Cardiac septum (tissue), 1 donor: ENCODE measurements at regions not wholly inside any gene's neighbourhood (a gene's known extent, or its start where the extent isn't known, plus 50 kb on each side); places are given as distances from the start of the nearest gene placed in this dataset.
"Not testable (repeated sequence)": the region's sequence is repeated elsewhere in the genome, so short reads cannot be mapped to it uniquely, and the experiment has no call there.

Experiments
- DNase-seq: peaks from one replicate; pipeline ENCODE4 v3.0.0-alpha.2; 2020; ENCODE audit warnings: low spot score
- intact Hi-C: fragments of 100-400 bp; cut with DNase I; formaldehyde crosslinking; loops from one replicate; pipeline ENCODE4 v1.14.0; 2022
- donor health status: DM: no; HTN: no; CAD: no.

DNA sequence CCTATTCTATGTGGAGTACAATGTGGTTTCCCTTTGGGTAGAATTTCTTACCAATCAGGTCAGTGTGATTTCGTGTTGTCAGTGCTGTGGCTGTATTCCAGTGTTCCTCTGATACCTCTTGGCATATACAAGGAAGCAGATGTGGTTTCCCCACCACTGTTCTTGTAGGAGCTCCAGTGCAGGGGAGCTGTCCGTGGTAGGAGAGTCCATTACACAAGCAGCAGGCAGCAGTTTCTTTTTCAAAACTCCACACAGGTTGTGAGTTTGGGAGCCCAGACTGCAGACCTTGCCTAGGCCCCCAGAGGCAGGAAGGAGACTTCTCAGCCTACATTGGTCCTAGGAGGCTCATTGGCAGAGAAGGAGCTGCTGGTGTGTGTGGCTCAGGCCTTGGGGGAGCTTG is 452.8 kb downstream of the AACS start:
- no peak for DNase-seq
- intact Hi-C loops = no loop called here

DNA sequence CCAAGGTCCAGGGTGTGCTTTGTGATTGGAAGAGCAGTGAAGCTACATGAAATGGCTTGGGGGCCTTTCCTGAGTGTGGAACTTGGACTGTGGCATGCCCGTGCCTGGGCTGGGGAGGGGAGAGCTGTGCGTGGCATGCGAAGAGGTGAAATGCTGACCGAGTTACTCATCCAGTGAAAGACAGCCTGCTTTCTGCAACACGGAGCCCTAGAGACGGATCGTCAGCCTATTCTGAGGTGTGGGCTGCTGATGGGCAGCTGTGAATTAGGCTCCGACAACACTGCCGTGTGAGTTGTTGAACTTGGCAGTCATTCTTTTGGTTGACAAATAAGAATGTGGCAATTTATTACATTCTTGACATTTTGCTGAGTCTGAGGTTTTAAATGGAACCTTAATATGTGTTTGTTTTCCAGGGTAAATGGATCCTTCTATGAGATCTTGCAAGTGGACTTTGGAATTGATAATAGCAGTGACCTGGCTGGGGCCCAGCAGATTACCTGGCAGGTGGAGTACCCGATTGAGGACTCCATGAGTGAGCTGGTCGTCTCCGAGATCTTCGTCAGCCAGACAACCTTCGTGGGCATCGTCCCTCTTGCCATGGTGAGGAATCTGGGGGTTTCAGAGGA is 453.9 kb downstream of the AACS start:
- intact Hi-C loops = no loop called here
- DNase-seq = no peak

DNA sequence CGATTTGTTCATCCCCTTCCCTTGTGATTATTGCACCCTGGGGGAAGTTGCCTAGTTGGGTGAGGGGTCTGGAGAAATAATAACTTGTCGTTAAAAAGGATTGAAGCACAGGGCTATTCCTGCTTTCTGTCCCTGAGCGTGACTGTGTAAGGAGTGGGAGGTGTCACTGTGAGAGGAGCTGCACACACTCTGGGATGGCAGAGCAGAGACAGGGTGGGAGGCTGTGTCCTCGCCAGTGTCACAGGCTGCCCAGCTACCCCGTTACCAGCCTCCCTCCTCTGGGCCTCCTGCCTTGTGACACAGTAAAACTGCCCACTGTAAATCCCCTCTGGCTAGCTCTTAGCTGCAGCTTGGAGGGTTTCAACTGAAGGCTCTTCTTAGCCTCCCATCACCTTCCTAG is 460.6 kb downstream of the AACS start:
- no peak for DNase-seq
- intact Hi-C loops = no loop called here

DNA sequence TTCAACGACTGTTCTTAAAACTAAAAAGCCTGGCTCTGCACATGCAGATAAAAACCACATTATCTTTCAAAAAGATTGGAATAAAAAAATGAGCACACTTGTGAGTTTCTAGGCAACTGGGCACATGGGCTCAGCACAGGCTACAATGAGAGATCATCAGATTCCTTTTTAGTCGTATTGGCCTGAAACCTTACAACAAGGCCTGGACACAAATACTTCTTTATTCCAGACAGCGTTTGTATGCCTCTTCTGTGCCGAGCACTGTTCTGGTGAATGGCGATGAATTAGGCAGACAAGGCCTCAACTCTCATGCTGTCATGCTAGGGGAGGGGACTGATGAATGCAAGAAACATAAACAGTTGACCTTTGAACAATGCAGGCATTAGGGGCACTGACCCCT is 463.0 kb downstream of the AACS start:
- intact Hi-C loops = no loop called here
- DNase-seq = no peak

DNA sequence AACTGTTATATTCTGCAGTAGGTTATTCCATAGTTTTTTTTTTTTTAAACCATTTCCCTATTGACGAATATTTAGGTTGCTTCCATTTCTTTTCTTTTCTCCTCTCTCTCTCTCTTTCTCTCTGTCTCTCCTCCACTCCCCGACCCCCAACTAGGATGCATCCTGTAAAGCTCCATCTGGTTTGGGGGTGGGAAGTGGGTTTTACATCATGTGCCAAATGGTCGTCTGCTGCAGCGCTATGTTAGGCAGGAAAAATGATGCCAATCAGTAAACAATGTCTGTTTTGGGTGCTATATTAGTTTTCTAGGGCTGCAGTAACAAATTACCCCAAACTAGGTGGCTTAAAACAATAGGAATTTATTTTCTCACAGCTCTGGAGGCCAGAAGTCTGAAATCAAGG is 465.0 kb downstream of the AACS start:
- DNase-seq = no peak
- intact Hi-C loops = loop anchor here (5.0 to 10.0 kb wide), 2 partner anchors 345 to 1217 kb away; partner anchors contain the start of gene TMEM132B

DNA sequence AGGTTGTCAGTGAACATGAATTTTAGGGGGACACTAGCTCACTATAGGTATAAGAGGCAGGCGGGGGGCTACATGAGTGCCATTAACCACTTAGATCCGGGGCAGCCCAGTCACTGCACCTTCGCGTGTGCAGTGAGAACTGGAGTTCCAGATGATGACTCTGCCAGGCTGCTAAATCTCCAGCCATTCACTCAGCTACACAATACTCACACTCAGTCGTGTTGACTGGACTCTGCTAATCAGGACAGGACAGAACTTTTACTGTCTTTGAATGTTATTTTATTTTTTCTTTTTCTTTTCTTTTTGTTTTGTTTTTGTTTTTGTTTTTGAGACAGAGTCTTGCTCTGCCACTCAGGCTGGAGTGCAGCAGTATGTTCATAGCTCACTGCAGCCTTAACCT is 465.6 kb downstream of the AACS start:
- DNase-seq = no peak
- intact Hi-C loops = loop anchor here (5.0 to 10.0 kb wide), 2 partner anchors 346 to 1216 kb away; partner anchors contain the start of gene TMEM132B

DNA sequence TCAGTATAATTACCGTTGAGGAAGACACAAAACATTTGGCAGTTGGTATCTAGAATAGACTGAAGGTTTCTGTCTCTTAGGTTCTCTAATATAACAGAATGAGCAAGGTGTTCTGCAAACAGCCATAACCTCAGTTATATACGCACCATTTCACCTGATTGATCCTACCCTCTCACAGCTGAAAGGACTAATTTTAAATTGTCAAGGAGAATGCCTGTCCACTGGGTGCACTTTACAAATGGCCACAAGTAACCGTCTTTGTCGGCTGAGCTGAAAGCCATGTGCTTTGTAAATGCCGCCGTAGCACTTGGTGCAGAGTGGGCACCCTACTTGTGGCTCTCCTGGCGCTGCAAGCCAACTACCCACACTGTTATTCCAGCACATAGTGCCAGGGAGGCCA is 466.3 kb downstream of the AACS start:
- intact Hi-C loops = loop anchor here (5.0 to 10.0 kb wide), 2 partner anchors 347 to 1216 kb away; partner anchors contain the start of gene TMEM132B

DNA sequence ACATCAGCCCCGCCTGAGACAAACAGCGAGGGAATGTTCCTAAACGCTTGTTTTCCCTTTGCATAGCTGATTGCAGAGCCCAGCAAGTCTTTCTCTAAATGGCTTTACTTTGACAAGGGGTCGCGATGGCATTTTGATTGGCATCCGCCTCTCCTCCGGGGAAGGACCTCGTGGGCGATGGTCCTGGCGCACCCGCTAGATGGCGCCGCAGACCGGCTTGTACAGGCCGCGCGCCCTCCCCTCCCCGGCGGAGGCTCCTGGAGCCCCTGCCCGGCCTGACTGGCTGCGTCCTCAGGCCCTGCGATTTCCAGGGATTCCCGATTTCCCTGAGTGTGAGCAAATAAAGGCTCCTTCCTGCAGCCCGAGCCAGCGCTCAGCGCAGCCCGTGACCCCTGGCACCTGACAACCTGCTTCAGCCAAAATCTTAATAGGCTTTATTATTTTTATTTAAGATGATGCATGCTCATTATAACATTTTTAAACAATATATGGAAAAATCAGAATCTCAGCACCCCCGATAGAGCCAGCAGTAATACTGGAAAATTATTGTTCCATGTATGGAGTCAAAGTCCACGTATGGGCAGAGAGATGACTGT is 468.3 kb downstream of the AACS start:
- intact Hi-C loops = loop anchor here (5.0 to 10.0 kb wide), 2 partner anchors 349 to 1214 kb away; partner anchors contain the start of gene TMEM132B

More for the DNA sequence above, 466.3 kb downstream of the AACS start:
- DNase-seq = no peak

DNA sequence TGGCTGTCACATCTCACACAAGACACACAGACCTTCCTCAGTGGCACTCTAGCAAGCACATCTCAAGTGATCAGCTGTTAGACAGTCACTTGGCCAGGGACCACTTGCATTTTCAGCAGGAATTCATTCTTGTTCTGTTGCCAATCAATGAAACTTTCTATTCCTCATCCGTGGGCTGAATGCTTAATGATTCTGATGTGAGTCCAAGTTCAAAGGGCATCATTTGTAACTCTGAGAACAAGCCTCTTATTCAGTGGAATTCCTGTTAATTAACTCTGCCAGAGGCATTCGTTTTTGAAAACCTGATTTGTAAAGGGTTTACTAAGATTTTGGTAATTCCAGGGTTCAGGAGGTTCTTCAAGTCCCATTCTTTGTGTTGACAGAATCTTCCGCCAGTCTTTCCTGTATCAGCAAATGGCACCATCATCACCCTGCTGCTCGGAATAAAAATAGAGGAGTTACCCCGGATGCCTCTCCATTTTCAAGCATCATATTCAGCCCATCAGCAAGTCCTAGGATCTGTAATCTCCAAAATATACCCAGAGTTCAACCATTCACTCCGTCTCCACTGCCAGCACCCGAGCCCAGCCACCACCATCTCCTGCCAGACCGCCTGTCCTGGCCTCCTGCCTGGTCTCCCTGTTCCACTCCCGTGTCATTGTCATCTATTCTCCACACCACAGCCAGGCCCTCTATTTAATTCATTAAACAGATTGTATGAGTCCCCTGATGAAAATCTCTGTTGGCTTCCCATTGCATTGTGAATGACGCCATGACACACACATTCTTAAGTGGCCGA is 473.4 kb downstream of the AACS start:
- no peak for DNase-seq
- intact Hi-C loops = loop anchor here (10.0 kb wide), 1 partner anchor 354 kb away; the partner anchor contains the start of gene TMEM132B

More for the DNA sequence above, 468.3 kb downstream of the AACS start:
- no peak for DNase-seq

DNA sequence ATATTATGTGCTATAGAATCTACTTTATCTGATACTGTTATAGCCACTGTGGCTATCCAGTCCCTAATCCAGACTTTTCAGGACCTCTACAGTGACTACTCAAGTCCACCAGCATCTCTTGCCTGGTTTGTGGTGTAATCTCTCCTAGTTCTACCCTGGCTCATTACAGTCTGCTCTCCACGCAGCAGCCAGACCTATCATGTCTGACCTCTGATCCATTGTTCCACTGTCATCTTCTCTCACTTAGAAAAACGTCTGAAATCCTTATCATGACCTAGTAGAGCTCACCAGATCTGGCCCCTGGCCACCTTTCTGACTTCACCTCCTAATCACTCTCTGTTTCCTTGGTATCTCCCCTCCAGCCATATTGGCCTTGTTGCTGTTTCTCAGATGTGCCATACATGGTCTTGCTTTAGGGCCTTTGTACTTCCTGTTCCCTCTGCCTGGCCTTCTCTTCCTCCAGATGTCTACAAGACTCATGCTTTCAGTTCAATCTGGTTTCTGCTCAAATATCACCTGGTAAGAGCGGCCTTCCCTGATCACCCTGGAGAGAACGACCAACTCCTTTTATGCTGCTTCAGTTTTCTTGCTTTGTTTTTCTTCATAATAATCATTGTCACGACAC is 475.5 kb downstream of the AACS start:
- intact Hi-C loops = no loop called here
- DNase-seq = no peak

DNA sequence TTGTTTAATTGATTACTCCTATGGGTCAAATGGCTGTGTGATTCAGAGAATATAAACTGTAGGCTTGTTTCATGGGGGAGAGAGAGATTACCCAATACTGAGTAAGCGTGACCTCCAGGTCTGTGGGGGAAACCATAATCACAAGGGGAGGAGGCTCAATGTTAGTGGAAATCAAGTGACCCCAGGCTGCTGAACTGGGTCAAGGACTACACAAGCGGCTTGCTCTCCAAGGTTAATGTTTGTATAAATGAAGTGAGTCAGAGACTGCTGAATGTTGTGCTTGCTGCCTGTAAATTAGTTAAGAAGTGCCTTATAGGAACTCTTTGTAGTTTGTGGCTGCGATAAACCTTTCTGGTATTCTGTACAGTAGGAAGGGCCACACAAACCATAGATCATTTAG is 479.7 kb downstream of the AACS start:
- intact Hi-C loops = no loop called here
- DNase-seq = no peak

DNA sequence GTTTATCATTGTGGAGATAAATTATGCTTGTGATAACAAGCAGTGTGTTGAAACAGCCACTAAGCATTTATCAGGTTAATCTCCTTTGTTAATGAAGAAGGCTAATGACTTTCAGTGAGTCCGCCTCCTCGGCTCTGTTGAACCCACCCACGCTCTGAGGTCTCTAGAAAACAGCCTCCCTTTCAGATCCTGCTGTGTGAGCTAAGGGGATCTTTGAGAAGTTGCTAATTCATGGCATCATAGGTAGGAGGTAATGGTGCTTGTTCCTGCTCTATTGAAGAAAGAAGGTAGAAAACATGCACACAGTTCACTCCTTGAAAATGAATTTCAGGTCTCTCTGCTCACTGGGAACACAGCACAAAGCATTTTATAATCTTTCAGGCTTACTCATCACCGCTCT is 483.9 kb downstream of the AACS start:
- intact Hi-C loops = no loop called here
- no peak for DNase-seq

DNA sequence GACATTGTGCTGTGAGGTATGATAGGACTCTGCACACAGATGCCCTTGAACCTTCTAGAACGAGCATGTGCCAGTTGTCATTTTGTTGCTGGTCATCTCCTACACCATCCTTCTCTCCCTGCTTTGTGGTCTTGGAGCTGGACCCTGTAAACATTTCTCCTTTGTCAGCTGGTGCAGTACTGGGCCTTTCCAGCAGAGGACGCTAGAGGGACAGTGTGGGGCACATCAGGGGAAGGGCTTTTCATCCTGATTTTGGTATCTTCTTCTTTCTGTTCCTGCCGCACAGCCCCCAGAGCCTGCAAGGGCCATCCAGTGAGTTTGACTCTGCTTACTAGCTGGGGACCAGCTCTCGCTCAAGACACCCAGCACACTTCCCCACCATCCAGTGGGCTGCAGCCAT is 484.6 kb downstream of the AACS start:
- intact Hi-C loops = no loop called here
- no peak for DNase-seq

DNA sequence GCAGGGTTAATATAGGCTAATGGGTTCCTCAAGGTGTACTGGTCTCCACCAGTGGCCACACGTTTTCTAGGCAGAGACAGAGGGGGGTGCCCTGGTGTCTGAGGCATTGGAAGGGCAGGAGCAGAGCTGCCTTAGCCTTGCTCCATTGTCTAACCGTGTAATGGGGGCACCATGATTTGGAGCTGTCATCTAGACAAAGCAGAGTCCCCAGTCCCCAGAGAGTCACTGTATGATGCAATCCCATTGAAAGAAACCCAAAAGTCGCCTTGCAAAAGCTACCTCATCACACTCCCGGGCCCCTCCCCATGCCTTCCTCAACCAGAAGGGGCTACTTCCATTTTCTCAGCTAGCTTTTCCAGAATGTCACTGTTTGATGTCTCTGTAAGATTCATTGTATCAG is 487.1 kb downstream of the AACS start:
- intact Hi-C loops = no loop called here
- no peak for DNase-seq

DNA sequence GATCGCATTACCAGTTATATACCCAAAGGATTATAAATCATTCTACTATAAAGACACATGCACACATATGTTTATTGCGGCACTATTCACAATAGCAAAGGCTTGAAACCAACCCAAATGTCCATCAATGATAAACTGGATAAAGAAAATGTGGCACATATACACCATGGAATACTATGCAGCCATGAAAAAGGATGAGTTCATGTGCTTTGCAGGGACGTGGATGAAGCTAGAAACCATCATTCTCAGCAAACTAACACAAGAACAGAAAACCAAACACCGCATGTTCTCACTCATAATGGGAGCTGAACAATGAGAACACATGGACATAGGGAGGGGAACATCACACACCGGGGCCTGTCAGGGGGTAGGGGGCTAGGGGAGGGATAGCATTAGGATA is 495.8 kb downstream of the AACS start:
- intact Hi-C loops, DNase-seq: not testable (repeated sequence)

DNA sequence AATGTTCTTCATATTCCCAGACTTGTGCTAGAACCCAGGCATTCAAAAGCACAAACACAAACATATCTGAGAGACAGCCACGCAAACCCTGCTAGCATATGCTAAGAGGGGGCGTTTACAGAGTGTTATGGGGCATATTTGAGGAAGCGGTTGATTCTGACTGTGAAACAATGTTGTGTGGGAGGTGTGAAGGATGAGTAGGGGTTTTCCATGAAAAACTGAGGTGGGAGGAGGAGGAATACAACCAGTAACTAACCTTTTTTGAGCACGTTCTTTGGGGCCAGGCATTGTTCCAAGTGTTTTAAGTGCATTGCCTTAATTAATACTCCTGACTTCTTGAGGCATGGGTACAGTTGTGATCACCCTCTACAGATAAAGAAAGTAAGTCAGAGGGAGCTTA is 499.5 kb downstream of the AACS start:
- DNase-seq = no peak
- intact Hi-C loops = no loop called here

DNA sequence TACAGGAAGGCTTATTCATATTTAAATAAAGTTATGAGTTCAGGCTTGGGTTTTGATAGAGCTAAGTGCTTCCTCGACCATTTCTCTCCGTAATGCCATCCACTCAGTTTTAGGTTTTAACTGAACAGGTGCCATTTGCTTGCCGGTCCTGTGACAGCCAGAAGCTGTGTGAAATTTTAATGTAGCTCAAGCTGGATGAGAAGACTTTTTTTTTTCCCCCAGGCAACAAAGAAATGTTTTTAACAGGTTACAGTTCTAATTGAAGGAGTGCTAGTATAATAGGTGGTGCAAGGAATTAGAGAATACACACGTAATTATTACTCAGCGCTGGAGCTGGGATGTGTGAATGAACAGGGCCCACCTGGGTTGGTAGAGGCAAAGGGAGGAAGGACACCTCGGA is 502.3 kb downstream of the AACS start:
- DNase-seq = no peak
- intact Hi-C loops = no loop called here

DNA sequence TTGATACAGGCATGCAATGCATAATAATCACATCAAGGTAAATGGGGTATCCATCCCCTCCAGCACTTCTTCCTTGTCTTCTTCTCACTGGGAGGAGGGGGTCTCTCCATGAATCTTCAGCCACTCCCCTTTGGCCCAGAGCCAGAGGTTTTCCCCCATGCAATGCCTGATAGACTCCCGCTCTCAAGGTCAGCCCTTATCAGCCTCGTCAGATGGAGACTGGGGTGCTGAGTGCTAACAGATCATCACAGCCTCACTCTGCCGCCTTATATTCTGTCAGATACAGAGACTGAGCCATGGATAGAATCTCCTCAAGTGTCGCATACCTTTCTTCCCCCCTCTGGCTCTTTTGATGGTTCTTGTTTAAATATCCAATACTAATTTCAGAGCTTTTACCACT is 503.1 kb downstream of the AACS start:
- no peak for DNase-seq
- intact Hi-C loops = no loop called here

DNA sequence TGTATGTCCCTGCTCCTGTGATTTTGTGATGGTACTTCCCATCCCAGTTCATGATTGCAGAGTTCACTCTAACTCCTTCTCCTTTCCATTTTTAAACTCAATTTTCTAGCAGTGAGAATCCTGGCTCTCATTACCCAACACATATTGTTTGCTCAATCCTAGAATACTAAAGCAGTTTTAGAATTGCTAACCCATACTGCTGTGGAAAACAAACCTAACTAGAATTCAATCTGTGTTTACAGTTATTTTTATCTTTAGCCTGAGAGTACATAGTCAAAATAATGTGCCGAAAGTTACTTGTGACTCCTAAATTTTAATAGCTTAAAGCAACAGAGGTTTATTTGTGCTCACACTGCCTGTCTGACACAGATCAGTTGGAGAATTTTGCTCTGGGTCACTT is 508.0 kb downstream of the AACS start:
- intact Hi-C loops = no loop called here
- DNase-seq = no peak

DNA sequence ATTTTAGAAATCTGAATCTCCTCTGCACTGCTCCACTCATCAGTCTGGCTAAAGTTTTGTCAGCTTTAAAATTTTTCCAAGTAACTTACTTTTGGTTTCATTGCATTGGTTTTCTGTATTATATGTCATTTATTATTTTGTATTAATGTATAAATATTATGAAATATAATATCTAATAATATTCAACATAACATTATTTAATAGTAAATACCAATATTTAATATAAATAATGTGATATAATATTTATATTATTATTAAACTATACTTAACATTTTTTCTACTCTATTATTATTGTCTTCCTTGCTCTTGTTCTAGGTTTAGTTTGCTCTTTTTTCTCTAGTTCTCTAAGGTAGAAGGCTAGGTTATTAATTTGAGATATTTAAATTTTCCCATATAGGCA is 512.1 kb downstream of the AACS start:
- no peak for DNase-seq
- intact Hi-C loops = no loop called here
